ENCODE measurements at regions not wholly inside any gene's neighbourhood (a gene's known extent, or its start where the extent isn't known, plus 50 kb on each side); places are given as distances from the start of the nearest gene placed in this dataset.

- intact Hi-C loops (cut with micrococcal nuclease): no loop called here
- Histone ChIP-seq H3K4me1 (peaks cover 49% of the 10 kb centered on the region), H3K4me3 (no peak overlapping the region), H3K36me3 (no peaks in the 10 kb centered on the region), H3K9me3 (replicated peaks) (no peaks in the 10 kb centered on the region), H3K27me3 (ENCODE audit: low read depth) (no peaks in the 10 kb centered on the region), H3K27ac (replicated peaks) (peak overlapping the region; percentile 94)
- DNase-seq: no peak
- TF ChIP-seq, protein P1, sequence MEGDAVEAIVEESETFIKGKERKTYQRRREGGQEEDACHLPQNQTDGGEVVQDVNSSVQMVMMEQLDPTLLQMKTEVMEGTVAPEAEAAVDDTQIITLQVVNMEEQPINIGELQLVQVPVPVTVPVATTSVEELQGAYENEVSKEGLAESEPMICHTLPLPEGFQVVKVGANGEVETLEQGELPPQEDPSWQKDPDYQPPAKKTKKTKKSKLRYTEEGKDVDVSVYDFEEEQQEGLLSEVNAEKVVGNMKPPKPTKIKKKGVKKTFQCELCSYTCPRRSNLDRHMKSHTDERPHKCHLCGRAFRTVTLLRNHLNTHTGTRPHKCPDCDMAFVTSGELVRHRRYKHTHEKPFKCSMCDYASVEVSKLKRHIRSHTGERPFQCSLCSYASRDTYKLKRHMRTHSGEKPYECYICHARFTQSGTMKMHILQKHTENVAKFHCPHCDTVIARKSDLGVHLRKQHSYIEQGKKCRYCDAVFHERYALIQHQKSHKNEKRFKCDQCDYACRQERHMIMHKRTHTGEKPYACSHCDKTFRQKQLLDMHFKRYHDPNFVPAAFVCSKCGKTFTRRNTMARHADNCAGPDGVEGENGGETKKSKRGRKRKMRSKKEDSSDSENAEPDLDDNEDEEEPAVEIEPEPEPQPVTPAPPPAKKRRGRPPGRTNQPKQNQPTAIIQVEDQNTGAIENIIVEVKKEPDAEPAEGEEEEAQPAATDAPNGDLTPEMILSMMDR (IDR thresholded peaks at IDR 0.05; ENCODE audit: borderline replicate concordance): no peak
These were observed 57.3 kb upstream of the SP3 start for GRCh38 chr2:174022431-174022830.

- TF ChIP-seq, protein P1 (IDR thresholded peaks at IDR 0.05; ENCODE audit: borderline replicate concordance): no peak
- H3K27me3 ChIP-seq (ENCODE audit: low read depth): no peaks in the 10 kb centered on the region
- H3K4me3 ChIP-seq: no peak overlapping the region
- no peak for DNase-seq
- peaks cover 41% of the 10 kb centered on the region for H3K4me1 ChIP-seq
- H3K27ac ChIP-seq (replicated peaks): no peak overlapping the region
- no peaks in the 10 kb centered on the region for H3K36me3 ChIP-seq
- no peaks in the 10 kb centered on the region for H3K9me3 ChIP-seq (replicated peaks)
- intact Hi-C loops (cut with micrococcal nuclease): no loop called here
These were observed 55.9 kb upstream of the SP3 start for GRCh38 chr2:174020926-174021662.

DNA sequence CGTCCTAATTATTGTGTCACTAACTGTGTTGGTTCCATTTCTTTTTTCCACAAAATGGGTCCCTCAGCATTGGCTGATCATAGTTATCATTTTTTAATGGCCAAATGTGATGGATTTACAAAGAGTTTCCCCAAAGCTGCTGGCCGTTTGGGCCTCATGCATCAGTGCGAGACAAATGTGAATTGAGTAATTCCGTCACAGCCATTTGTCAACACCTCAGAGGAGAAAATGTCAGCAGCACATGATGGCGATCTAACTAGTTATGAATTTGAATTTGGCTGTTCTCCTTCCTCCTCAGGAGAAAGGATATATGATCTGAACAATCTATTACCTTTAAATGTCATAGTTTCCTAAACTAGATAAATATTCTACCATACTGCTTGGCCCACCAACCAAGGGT is 54.9 kb upstream of the SP3 start:
- Histone ChIP-seq H3K4me3 (no peak overlapping the region), H3K9me3 (replicated peaks) (no peaks in the 10 kb centered on the region), H3K27ac (replicated peaks) (no peak overlapping the region), H3K4me1 (peaks cover 36% of the 10 kb centered on the region), H3K36me3 (no peaks in the 10 kb centered on the region), H3K27me3 (ENCODE audit: low read depth) (no peaks in the 10 kb centered on the region)
- TF ChIP-seq, protein P1 (IDR thresholded peaks at IDR 0.05; ENCODE audit: borderline replicate concordance): no peak
- no peak for DNase-seq
- intact Hi-C loops (cut with micrococcal nuclease): no loop called here

- intact Hi-C loops (cut with micrococcal nuclease): no loop called here
- H3K36me3 ChIP-seq: no peaks in the 10 kb centered on the region
- peaks cover 39% of the 10 kb centered on the region for H3K4me1 ChIP-seq
- TF ChIP-seq, protein P1 (IDR thresholded peaks at IDR 0.05; ENCODE audit: borderline replicate concordance): no peak
- H3K27ac ChIP-seq (replicated peaks): no peak overlapping the region
- H3K4me3 ChIP-seq: no peak overlapping the region
- H3K9me3 ChIP-seq (replicated peaks): no peaks in the 10 kb centered on the region
- H3K27me3 ChIP-seq (ENCODE audit: low read depth): no peaks in the 10 kb centered on the region
- no peak for DNase-seq
These were observed 51.3 kb upstream of the SP3 start for GRCh38 chr2:174016447-174016846.

- Histone ChIP-seq H3K36me3 (no peaks in the 10 kb centered on the region), H3K27ac (replicated peaks) (no peak overlapping the region), H3K9me3 (replicated peaks) (no peaks in the 10 kb centered on the region), H3K27me3 (ENCODE audit: low read depth) (no peaks in the 10 kb centered on the region), H3K4me1 (peaks cover 34% of the 10 kb centered on the region), H3K4me3 (no peak overlapping the region)
- TF ChIP-seq, protein P1 (IDR thresholded peaks at IDR 0.05; ENCODE audit: borderline replicate concordance): no peak
- DNase-seq: no peak
- intact Hi-C loops (cut with micrococcal nuclease): no loop called here
These were observed 50.3 kb upstream of the SP3 start for GRCh38 chr2:174015428-174015827.

All from left ventricle myocardium inferior (tissue), 1 donor.